ENCODE measurements at regions not wholly inside any gene's neighbourhood (a gene's known extent, or its start where the extent isn't known, plus 50 kb on each side); places are given as distances from the start of the nearest gene placed in this dataset.

GRCh38 chr12:116650585-116651087 lies 87.2 kb downstream of the SPRING1 start:
- Mint-ChIP-seq H3K4me1 (no peaks in the 10 kb centered on the region), H3K36me3 (ENCODE audit: low read depth) (no peaks in the 10 kb centered on the region), H3K27ac (ENCODE audit: unreplicated experiment) (no peak overlapping the region), H3K9me3 (no peaks in the 10 kb centered on the region), H3K27me3 (ENCODE audit: low read depth) (peaks cover 35% of the 10 kb centered on the region), H3K4me3 (no peak overlapping the region)
- DNase-seq (ENCODE audit: low read depth, low spot score) = no peak
- no peak for TF ChIP-seq CTCF (conservative IDR thresholded peaks at IDR 0.05)

- Mint-ChIP-seq H3K27me3 (ENCODE audit: low read depth) (peaks cover 35% of the 10 kb centered on the region), H3K4me3 (no peak overlapping the region), H3K4me1 (no peaks in the 10 kb centered on the region), H3K27ac (ENCODE audit: unreplicated experiment) (no peak overlapping the region), H3K36me3 (ENCODE audit: low read depth) (no peaks in the 10 kb centered on the region), H3K9me3 (no peaks in the 10 kb centered on the region)
- DNase-seq (ENCODE audit: low read depth, low spot score) = no peak
- TF ChIP-seq CTCF (conservative IDR thresholded peaks at IDR 0.05) = no peak
These were observed 87.8 kb downstream of the SPRING1 start for GRCh38 chr12:116650062-116650461.

DNA sequence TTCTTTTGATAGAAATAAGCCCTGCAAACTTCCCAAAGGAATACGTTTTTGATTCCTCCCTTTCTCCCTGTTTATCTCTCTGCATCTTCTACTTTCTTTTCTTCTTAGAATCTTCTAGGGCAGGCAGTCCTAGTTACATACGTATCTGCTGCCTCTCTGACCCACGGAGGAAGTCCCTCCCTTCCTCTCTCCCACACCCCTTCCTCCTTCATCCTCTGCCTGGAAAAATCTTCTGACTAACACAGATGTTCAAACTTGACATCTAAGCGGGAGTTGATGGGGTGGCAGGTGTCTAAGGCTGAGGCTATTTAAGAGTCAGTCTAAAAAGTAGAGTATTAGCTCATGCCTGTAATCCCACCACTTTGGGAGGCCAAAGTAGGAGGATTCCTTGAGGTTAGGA lies 88.6 kb downstream of the MAP1LC3B2 start:
- H3K4me1 Mint-ChIP-seq = no peaks in the 10 kb centered on the region

GRCh38 chr12:116646901-116647300 lies 87.7 kb downstream of the MAP1LC3B2 start:
- Mint-ChIP-seq H3K27me3 (ENCODE audit: low read depth) (peaks cover 35% of the 10 kb centered on the region), H3K27ac (ENCODE audit: unreplicated experiment) (no peak overlapping the region), H3K4me3 (no peak overlapping the region), H3K4me1 (no peaks in the 10 kb centered on the region), H3K36me3 (ENCODE audit: low read depth) (no peaks in the 10 kb centered on the region), H3K9me3 (peaks cover 5% of the 10 kb centered on the region)
- TF ChIP-seq CTCF (conservative IDR thresholded peaks at IDR 0.05) = no peak
- no peak for DNase-seq (ENCODE audit: low read depth, low spot score)

More for the DNA sequence above, 88.6 kb downstream of the MAP1LC3B2 start:
- H3K4me3 Mint-ChIP-seq = no peak overlapping the region
- no peak for DNase-seq (ENCODE audit: low read depth, low spot score)
- H3K27me3 Mint-ChIP-seq (ENCODE audit: low read depth) = peaks cover 35% of the 10 kb centered on the region
- peaks cover under 1% of the 10 kb centered on the region for H3K9me3 Mint-ChIP-seq
- no peaks in the 10 kb centered on the region for H3K36me3 Mint-ChIP-seq (ENCODE audit: low read depth)
- no peak for TF ChIP-seq CTCF (conservative IDR thresholded peaks at IDR 0.05)
- H3K27ac Mint-ChIP-seq (ENCODE audit: unreplicated experiment) = no peak overlapping the region

DNA sequence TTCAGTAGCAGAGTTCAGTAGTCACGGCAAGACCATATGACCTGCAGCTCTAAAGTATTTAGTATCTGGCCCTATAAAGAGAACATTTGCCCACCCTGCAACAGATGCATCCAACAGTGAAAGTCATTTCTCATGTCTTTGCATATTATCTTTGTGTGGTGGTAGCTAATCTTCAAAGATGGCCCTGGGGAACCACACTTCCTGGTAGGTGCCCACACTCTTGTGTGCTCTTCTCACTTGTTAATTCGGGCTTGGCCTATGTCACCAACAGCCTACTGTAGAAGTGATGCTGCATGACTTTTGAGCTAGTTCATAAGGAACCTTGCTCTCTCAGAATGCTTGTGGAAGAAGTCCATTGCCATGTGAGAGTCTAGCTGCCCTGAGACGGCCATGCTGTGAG lies 85.6 kb downstream of the MAP1LC3B2 start:
- H3K4me3 Mint-ChIP-seq = no peak overlapping the region
- no peaks in the 10 kb centered on the region for H3K36me3 Mint-ChIP-seq (ENCODE audit: low read depth)
- H3K9me3 Mint-ChIP-seq = peaks cover 5% of the 10 kb centered on the region
- no peaks in the 10 kb centered on the region for H3K4me1 Mint-ChIP-seq
- no peak for DNase-seq (ENCODE audit: low read depth, low spot score)
- no peak for TF ChIP-seq CTCF (conservative IDR thresholded peaks at IDR 0.05)
- no peak overlapping the region for H3K27ac Mint-ChIP-seq (ENCODE audit: unreplicated experiment)
- peaks cover 29% of the 10 kb centered on the region for H3K27me3 Mint-ChIP-seq (ENCODE audit: low read depth)

DNA sequence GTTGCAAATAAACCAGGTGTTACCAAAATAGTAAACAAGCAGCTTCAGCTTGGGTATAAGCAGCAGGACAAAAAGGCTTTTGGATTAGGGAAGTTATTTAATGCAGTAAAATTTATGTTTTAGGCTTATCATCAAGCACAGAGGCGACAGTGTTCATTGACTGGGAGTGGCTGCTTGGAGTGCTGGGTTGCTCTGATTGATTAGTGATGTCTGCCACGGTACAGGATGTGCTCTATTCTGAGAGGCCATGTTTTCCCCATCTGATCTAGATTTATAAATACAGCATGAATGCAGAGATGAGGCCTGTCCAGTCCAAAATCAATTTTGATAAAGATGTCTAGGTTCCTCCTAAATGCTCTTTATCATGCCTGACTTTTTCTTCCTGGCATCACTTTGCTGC lies 83.5 kb downstream of the MAP1LC3B2 start:
- no peak overlapping the region for H3K4me3 Mint-ChIP-seq
- peaks cover 19% of the 10 kb centered on the region for H3K27me3 Mint-ChIP-seq (ENCODE audit: low read depth)
- DNase-seq (ENCODE audit: low read depth, low spot score) = no peak
- H3K36me3 Mint-ChIP-seq (ENCODE audit: low read depth) = no peaks in the 10 kb centered on the region
- H3K4me1 Mint-ChIP-seq = no peaks in the 10 kb centered on the region
- no peak for TF ChIP-seq CTCF (conservative IDR thresholded peaks at IDR 0.05)
- H3K9me3 Mint-ChIP-seq = peaks cover 5% of the 10 kb centered on the region
- no peak overlapping the region for H3K27ac Mint-ChIP-seq (ENCODE audit: unreplicated experiment)

All from neural crest cell (in vitro differentiated cells).